Nephron (organoid): ENCODE measurements at regions not wholly inside any gene's neighbourhood (a gene's known extent, or its start where the extent isn't known, plus 50 kb on each side); places are given as distances from the start of the nearest gene placed in this dataset.
"Not testable (repeated sequence)": the region's sequence is repeated elsewhere in the genome, so short reads cannot be mapped to it uniquely, and the experiment has no call there.

Source experiments
- H3K27ac Mint-ChIP-seq, 3 experiments: 2 replicates each; pipeline ENCODE4 v1.8.0; 2020; ENCODE audit warnings: mixed read lengths in 3 of 3, mild to moderate bottlenecking in 2 of 3, moderate library complexity in 1 of 3
- H3K27me3 Mint-ChIP-seq: 2 replicates; pipeline ENCODE4 v1.8.0; 2021; ENCODE audit warnings: low read depth, mild to moderate bottlenecking, moderate library complexity, mixed read lengths
- H3K36me3 Mint-ChIP-seq: 2 replicates; pipeline ENCODE4 v1.8.0; 2020; ENCODE audit warnings: low read depth, mixed read lengths
- H3K4me1 Mint-ChIP-seq: 2 replicates; pipeline ENCODE4 v1.8.0; 2020; ENCODE audit warnings: mixed read lengths
- H3K4me3 Mint-ChIP-seq, 3 experiments: 2 replicates each; pipeline ENCODE4 v1.8.0; 2020; ENCODE audit warnings: mild to moderate bottlenecking in 3 of 3, mixed read lengths in 3 of 3, moderate library complexity in 2 of 3
- H3K9me3 Mint-ChIP-seq: 2 replicates; pipeline ENCODE4 v1.8.0; 2020; ENCODE audit warnings: mixed read lengths
- CTCF ChIP-seq, 3 experiments: fragments of 200-600 bp; sonication (generic); IDR thresholded peaks; one replicate each; pipeline ENCODE4 v1.5.0; 2021; ENCODE audit warnings: antibody characterized with exemption in 3 of 3; ENCODE audit not compliant: unreplicated experiment in 3 of 3

GRCh38 chr12:74595696-74596095, 58.1 kb downstream of the ATXN7L3B start:
- H3K4me3 Mint-ChIP-seq: no peak overlapping the region
- H3K36me3 Mint-ChIP-seq: no peaks in the 10 kb centered on the region
- TF ChIP-seq CTCF (IDR thresholded peaks at IDR 0.05; ENCODE audit: unreplicated experiment in 3 of 3): no peak
- no peaks in the 10 kb centered on the region for H3K4me1 Mint-ChIP-seq
- H3K27ac Mint-ChIP-seq: no peak overlapping the region
- H3K9me3 Mint-ChIP-seq: peaks cover 7% of the 10 kb centered on the region
- H3K27me3 Mint-ChIP-seq: no peaks in the 10 kb centered on the region

- Mint-ChIP-seq H3K36me3 (no peaks in the 10 kb centered on the region), H3K27me3 (no peaks in the 10 kb centered on the region), H3K9me3 (peaks cover 7% of the 10 kb centered on the region), H3K4me3 (no peak overlapping the region), H3K27ac (no peak overlapping the region), H3K4me1 (no peaks in the 10 kb centered on the region)
- TF ChIP-seq CTCF (IDR thresholded peaks at IDR 0.05; ENCODE audit: unreplicated experiment in 3 of 3): no peak
Measured at GRCh38 chr12:74598819-74599218, 61.2 kb downstream of the ATXN7L3B start.

- Mint-ChIP-seq H3K4me3 (no peak overlapping the region), H3K27me3 (no peaks in the 10 kb centered on the region), H3K4me1 (no peaks in the 10 kb centered on the region), H3K27ac (no peak overlapping the region), H3K36me3 (no peaks in the 10 kb centered on the region), H3K9me3 (peaks cover 7% of the 10 kb centered on the region)
- no peak for TF ChIP-seq CTCF (IDR thresholded peaks at IDR 0.05; ENCODE audit: unreplicated experiment in 3 of 3)
Measured at GRCh38 chr12:74599932-74600331, 62.3 kb downstream of the ATXN7L3B start.

- not testable (repeated sequence) for H3K4me3 Mint-ChIP-seq, H3K36me3 Mint-ChIP-seq, H3K9me3 Mint-ChIP-seq, H3K27ac Mint-ChIP-seq, H3K27me3 Mint-ChIP-seq, H3K4me1 Mint-ChIP-seq
Measured at GRCh38 chr12:74600817-74601216, 63.2 kb downstream of the ATXN7L3B start.

GRCh38 chr12:74602881-74603672, 65.4 kb downstream of the ATXN7L3B start:
- H3K36me3 Mint-ChIP-seq: no peaks in the 10 kb centered on the region
- H3K27ac Mint-ChIP-seq: no peak overlapping the region
- no peak for TF ChIP-seq CTCF (IDR thresholded peaks at IDR 0.05; ENCODE audit: unreplicated experiment in 3 of 3)
- H3K4me3 Mint-ChIP-seq: no peak overlapping the region
- no peaks in the 10 kb centered on the region for H3K4me1 Mint-ChIP-seq
- peaks cover 7% of the 10 kb centered on the region for H3K9me3 Mint-ChIP-seq
- H3K27me3 Mint-ChIP-seq: no peaks in the 10 kb centered on the region

- H3K4me1 Mint-ChIP-seq: no peaks in the 10 kb centered on the region
- H3K4me3 Mint-ChIP-seq: no peak overlapping the region
- H3K36me3 Mint-ChIP-seq: no peaks in the 10 kb centered on the region
- peak overlapping the region in 1 of 3 experiments; percentile 15 for H3K27ac Mint-ChIP-seq
- no peak for TF ChIP-seq CTCF (IDR thresholded peaks at IDR 0.05; ENCODE audit: unreplicated experiment in 3 of 3)
- no peaks in the 10 kb centered on the region for H3K9me3 Mint-ChIP-seq
- H3K27me3 Mint-ChIP-seq: no peaks in the 10 kb centered on the region
Measured at GRCh38 chr12:74608231-74608775, 70.7 kb downstream of the ATXN7L3B start.
